ENCODE measurements at regions not wholly inside any gene's neighbourhood (a gene's known extent, or its start where the extent isn't known, plus 50 kb on each side); places are given as distances from the start of the nearest gene placed in this dataset.
"Not testable (repeated sequence)": the region's sequence is repeated elsewhere in the genome, so short reads cannot be mapped to it uniquely, and the experiment has no call there.

DNA sequence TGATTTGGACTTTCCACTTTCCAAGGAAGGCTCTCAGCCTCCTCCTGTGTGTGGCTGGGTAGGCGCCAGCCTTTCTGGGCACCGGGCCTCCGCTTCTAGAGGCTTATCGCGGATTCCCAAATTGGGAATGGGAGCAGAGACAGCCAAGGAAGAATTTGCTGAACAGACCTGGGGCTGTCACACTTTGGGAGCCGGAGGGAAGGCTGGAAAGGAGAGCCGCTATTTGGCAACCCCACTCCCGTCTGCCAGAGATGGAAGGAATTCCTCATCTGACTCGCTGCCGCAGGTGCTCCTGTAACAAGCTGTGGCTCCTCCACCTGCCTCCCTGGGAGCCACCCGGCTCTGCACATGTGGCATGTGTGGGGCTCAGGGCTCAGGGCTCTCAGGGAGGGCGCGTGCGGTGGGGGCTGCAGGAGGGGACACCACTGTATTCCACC is 50.8 kb upstream of the ECHDC3 start:
- H3K9me3 ChIP-seq (ENCODE audit: control insufficient read depth in 2 of 2, insufficient read depth in 1 of 2, low read depth in 1 of 2, low read length in 1 of 2) = no peaks in the 10 kb centered on the region
- H3K27me3 ChIP-seq (ENCODE audit: control insufficient read depth in 3 of 3, insufficient read depth in 3 of 3, low read length in 3 of 3) = no peaks in the 10 kb centered on the region
- peaks cover 0 to 25% (median 0%) of the 10 kb centered on the region in 3 donors for H3K4me1 ChIP-seq (ENCODE audit: control insufficient read depth in 3 of 3, insufficient read depth in 2 of 3, low read depth in 1 of 3, low read length in 2 of 3)
- DNase-seq = no peak
- H3K27ac ChIP-seq (ENCODE audit: low read depth in 1 of 3, low read length in 2 of 3) = no peak overlapping the region
- no peak overlapping the region for H3K4me3 ChIP-seq (ENCODE audit: low read depth in 1 of 3, low read length in 3 of 3)
- H3K36me3 ChIP-seq (ENCODE audit: control insufficient read depth in 3 of 3, insufficient read depth in 2 of 3, low read depth in 1 of 3, low read length in 3 of 3) = no peaks in the 10 kb centered on the region
- FAIRE-seq = no peak
- 90 to 92% (median 92%) methylated on average over 13 to 14 of the region's 14 CpGs for WGBS, 3 donors

- Histone ChIP-seq H3K4me1 (ENCODE audit: control insufficient read depth in 3 of 3, insufficient read depth in 2 of 3, low read depth in 1 of 3, low read length in 2 of 3) (peaks cover 0 to 31% (median 3%) of the 10 kb centered on the region in 3 donors), H3K36me3 (ENCODE audit: control insufficient read depth in 3 of 3, insufficient read depth in 2 of 3, low read depth in 1 of 3, low read length in 3 of 3) (no peaks in the 10 kb centered on the region), H3K4me3 (ENCODE audit: low read depth in 1 of 3, low read length in 3 of 3) (no peak overlapping the region), H3K27me3 (ENCODE audit: control insufficient read depth in 3 of 3, insufficient read depth in 3 of 3, low read length in 3 of 3) (no peaks in the 10 kb centered on the region), H3K27ac (ENCODE audit: low read depth in 1 of 3, low read length in 2 of 3) (peak overlapping the region in 2 of 3 donors; percentile 21 to 51), H3K9me3 (ENCODE audit: control insufficient read depth in 2 of 2, insufficient read depth in 1 of 2, low read depth in 1 of 2, low read length in 1 of 2) (no peaks in the 10 kb centered on the region)
- WGBS, 3 donors = 43 to 81% (median 57%) methylated on average over 22 of the region's 22 CpGs
- FAIRE-seq (no peak), DNase-seq (peak; percentile 80 to 85)
Measured at GRCh38 chr10:11689945-11690736, 52.0 kb upstream of the ECHDC3 start.

- not testable (repeated sequence) for H3K27ac ChIP-seq (ENCODE audit: low read depth in 1 of 3, low read length in 2 of 3); H3K27me3 ChIP-seq (ENCODE audit: control insufficient read depth in 3 of 3, insufficient read depth in 3 of 3, low read length in 3 of 3); H3K9me3 ChIP-seq (ENCODE audit: control insufficient read depth in 2 of 2, insufficient read depth in 1 of 2, low read depth in 1 of 2, low read length in 1 of 2); FAIRE-seq; H3K36me3 ChIP-seq (ENCODE audit: control insufficient read depth in 3 of 3, insufficient read depth in 2 of 3, low read depth in 1 of 3, low read length in 3 of 3); H3K4me3 ChIP-seq (ENCODE audit: low read depth in 1 of 3, low read length in 3 of 3); DNase-seq
- 77 to 92% (median 90%) methylated on average over 3 of the region's 3 CpGs for WGBS, 3 donors
- peaks cover 0 to 46% (median 5%) of the 10 kb centered on the region in 3 donors for H3K4me1 ChIP-seq (ENCODE audit: control insufficient read depth in 3 of 3, insufficient read depth in 2 of 3, low read depth in 1 of 3, low read length in 2 of 3)
Measured at GRCh38 chr10:11688448-11688795, 53.8 kb upstream of the ECHDC3 start.

DNA sequence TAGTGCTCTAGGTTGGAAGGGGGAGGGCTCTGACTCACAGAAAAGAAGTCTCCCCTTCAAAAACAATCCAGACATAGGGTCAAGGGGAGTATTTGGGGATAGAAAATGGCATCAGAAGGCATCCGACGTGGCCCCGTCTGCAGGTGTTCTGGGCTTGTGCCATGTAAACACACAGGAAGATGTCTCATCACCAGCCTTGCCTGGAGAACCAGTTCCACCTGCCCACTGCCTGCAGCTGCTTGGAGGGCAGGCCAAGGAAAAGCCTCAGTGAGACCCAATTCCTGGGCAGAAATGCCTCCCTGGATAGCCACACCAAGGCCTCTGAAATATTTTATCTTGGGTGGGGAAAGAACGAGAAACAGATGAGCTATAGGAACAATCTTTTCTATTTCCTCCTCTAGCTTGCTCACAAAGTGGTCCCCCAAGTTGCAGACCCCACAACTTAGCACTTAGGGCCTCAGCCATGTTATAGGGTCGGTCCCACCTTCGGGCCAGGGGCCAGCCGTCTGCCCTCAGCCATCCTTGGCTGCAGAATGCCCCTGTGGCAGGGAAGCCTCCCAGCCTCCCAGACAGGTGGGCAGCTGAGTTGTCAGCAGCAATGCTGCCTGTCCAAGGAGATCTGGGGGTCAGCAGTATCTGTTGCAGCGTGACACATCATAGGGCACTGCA is 54.3 kb upstream of the ECHDC3 start:
- Histone ChIP-seq H3K36me3 (ENCODE audit: control insufficient read depth in 3 of 3, insufficient read depth in 2 of 3, low read depth in 1 of 3, low read length in 3 of 3) (no peaks in the 10 kb centered on the region), H3K4me3 (ENCODE audit: low read depth in 1 of 3, low read length in 3 of 3) (no peak overlapping the region), H3K27ac (ENCODE audit: low read depth in 1 of 3, low read length in 2 of 3) (no peak overlapping the region), H3K9me3 (ENCODE audit: control insufficient read depth in 2 of 2, insufficient read depth in 1 of 2, low read depth in 1 of 2, low read length in 1 of 2) (no peaks in the 10 kb centered on the region), H3K4me1 (ENCODE audit: control insufficient read depth in 3 of 3, insufficient read depth in 2 of 3, low read depth in 1 of 3, low read length in 2 of 3) (peaks cover 0 to 51% (median 5%) of the 10 kb centered on the region in 3 donors), H3K27me3 (ENCODE audit: control insufficient read depth in 3 of 3, insufficient read depth in 3 of 3, low read length in 3 of 3) (no peaks in the 10 kb centered on the region)
- FAIRE-seq = no peak
- peak in 1 of 2 donors; percentile 37 for DNase-seq
- 41 to 82% (median 70%) methylated on average over 8 of the region's 8 CpGs for WGBS, 3 donors

DNA sequence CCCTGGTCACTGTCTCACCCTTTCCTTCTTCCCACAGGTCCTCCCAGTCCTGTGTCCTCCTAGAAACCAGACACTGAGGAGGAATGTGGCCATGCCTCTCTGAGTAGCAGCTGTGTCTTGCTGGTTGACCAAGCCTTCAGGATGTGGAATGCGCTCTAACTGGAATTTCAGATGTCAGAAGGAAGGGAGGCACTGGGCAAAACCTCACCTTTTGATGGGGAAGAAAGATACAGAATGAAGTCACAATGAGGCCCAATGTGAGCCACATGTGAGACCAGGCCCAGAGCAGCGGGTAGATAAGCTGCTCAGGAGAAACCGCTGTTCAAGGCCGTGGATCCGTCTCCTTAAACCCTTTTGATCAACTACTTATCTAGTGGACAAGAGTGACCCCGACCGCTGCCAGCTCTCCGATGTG is 54.8 kb upstream of the ECHDC3 start:
- H3K27ac ChIP-seq (ENCODE audit: low read depth in 1 of 3, low read length in 2 of 3) = no peak overlapping the region
- no peak for FAIRE-seq
- H3K9me3 ChIP-seq (ENCODE audit: control insufficient read depth in 2 of 2, insufficient read depth in 1 of 2, low read depth in 1 of 2, low read length in 1 of 2) = no peaks in the 10 kb centered on the region
- H3K4me3 ChIP-seq (ENCODE audit: low read depth in 1 of 3, low read length in 3 of 3) = no peak overlapping the region
- peaks cover 0 to 53% (median 5%) of the 10 kb centered on the region in 3 donors for H3K4me1 ChIP-seq (ENCODE audit: control insufficient read depth in 3 of 3, insufficient read depth in 2 of 3, low read depth in 1 of 3, low read length in 2 of 3)
- DNase-seq = peak; percentile 20 to 35
- H3K36me3 ChIP-seq (ENCODE audit: control insufficient read depth in 3 of 3, insufficient read depth in 2 of 3, low read depth in 1 of 3, low read length in 3 of 3) = no peaks in the 10 kb centered on the region
- 47 to 72% (median 51%) methylated on average over 8 of the region's 8 CpGs for WGBS, 3 donors
- H3K27me3 ChIP-seq (ENCODE audit: control insufficient read depth in 3 of 3, insufficient read depth in 3 of 3, low read length in 3 of 3) = no peaks in the 10 kb centered on the region

DNA sequence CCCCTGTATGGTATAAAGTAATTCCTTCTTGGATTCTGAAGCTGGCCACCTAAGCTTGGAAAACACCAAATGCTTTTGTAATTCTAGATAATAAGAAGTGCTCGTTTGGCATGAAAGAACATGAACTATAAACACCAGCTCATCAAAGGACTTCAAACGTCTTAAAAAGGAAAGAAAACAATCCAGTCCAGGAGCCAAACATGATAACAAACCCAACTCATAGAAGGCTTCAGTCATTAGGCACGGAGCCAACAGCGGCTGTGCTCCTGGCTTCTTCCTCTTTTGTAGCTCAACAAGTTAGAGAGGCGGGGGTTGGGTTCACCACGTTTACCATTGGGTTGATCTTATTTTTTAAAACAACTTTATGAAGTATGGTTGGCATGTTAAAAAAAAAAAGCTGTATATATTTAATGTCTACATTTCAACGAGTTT is 56.4 kb upstream of the ECHDC3 start:
- H3K27me3 ChIP-seq (ENCODE audit: control insufficient read depth in 3 of 3, insufficient read depth in 3 of 3, low read length in 3 of 3) = no peaks in the 10 kb centered on the region
- WGBS, 3 donors = 5 to 13% (median 12%) methylated on average over 7 of the region's 7 CpGs
- peak; percentile 77 to 87 for DNase-seq
- H3K9me3 ChIP-seq (ENCODE audit: control insufficient read depth in 2 of 2, insufficient read depth in 1 of 2, low read depth in 1 of 2, low read length in 1 of 2) = no peaks in the 10 kb centered on the region
- FAIRE-seq = no peak
- H3K4me3 ChIP-seq (ENCODE audit: low read depth in 1 of 3, low read length in 3 of 3) = no peak overlapping the region
- H3K4me1 ChIP-seq (ENCODE audit: control insufficient read depth in 3 of 3, insufficient read depth in 2 of 3, low read depth in 1 of 3, low read length in 2 of 3) = peaks cover 0 to 53% (median 5%) of the 10 kb centered on the region in 3 donors
- no peaks in the 10 kb centered on the region for H3K36me3 ChIP-seq (ENCODE audit: control insufficient read depth in 3 of 3, insufficient read depth in 2 of 3, low read depth in 1 of 3, low read length in 3 of 3)
- H3K27ac ChIP-seq (ENCODE audit: low read depth in 1 of 3, low read length in 2 of 3) = peak overlapping the region in 2 of 3 donors; percentile 37 to 76

- peak; percentile 82 to 89 for DNase-seq
- no peaks in the 10 kb centered on the region for H3K36me3 ChIP-seq (ENCODE audit: control insufficient read depth in 3 of 3, insufficient read depth in 2 of 3, low read depth in 1 of 3, low read length in 3 of 3)
- no peak for FAIRE-seq
- no peaks in the 10 kb centered on the region for H3K9me3 ChIP-seq (ENCODE audit: control insufficient read depth in 2 of 2, insufficient read depth in 1 of 2, low read depth in 1 of 2, low read length in 1 of 2)
- no peaks in the 10 kb centered on the region for H3K27me3 ChIP-seq (ENCODE audit: control insufficient read depth in 3 of 3, insufficient read depth in 3 of 3, low read length in 3 of 3)
- no peak overlapping the region for H3K4me3 ChIP-seq (ENCODE audit: low read depth in 1 of 3, low read length in 3 of 3)
- H3K27ac ChIP-seq (ENCODE audit: low read depth in 1 of 3, low read length in 2 of 3) = peak overlapping the region; percentile 4 to 91 (median 76)
- H3K4me1 ChIP-seq (ENCODE audit: control insufficient read depth in 3 of 3, insufficient read depth in 2 of 3, low read depth in 1 of 3, low read length in 2 of 3) = peaks cover 0 to 47% (median 5%) of the 10 kb centered on the region in 3 donors
- 3 to 17% (median 13%) methylated on average over 26 of the region's 26 CpGs for WGBS, 3 donors
Measured at GRCh38 chr10:11684717-11685645, 57.2 kb upstream of the ECHDC3 start.

DNA sequence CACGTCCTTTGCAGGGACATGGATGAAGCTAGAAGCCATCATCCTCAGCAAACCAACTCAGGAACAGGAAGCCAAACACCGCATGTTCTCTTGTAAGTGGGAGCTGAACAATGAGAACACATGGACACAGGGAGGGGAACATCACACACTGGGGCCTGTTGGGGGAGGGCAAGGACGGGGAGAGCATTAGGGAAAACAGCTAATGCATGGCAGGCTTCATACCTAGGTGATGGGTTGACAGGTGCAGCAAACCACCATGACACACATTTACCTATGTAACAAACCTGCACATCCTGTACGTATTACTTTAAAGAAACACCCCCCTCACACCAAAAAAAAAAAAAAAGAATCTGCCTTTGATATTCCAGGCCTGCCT is 57.9 kb upstream of the ECHDC3 start:
- H3K36me3 ChIP-seq (ENCODE audit: control insufficient read depth in 3 of 3, insufficient read depth in 2 of 3, low read depth in 1 of 3, low read length in 3 of 3); FAIRE-seq; H3K9me3 ChIP-seq (ENCODE audit: control insufficient read depth in 2 of 2, insufficient read depth in 1 of 2, low read depth in 1 of 2, low read length in 1 of 2); H3K27me3 ChIP-seq (ENCODE audit: control insufficient read depth in 3 of 3, insufficient read depth in 3 of 3, low read length in 3 of 3); H3K4me3 ChIP-seq (ENCODE audit: low read depth in 1 of 3, low read length in 3 of 3); DNase-seq: not testable (repeated sequence)
- Histone ChIP-seq H3K4me1 (ENCODE audit: control insufficient read depth in 3 of 3, insufficient read depth in 2 of 3, low read depth in 1 of 3, low read length in 2 of 3) (peaks cover 0 to 41% (median 5%) of the 10 kb centered on the region in 3 donors), H3K27ac (ENCODE audit: low read depth in 1 of 3, low read length in 2 of 3) (peak overlapping the region in 2 of 3 donors; percentile 55 to 91)
- 45 to 52% (median 50%) methylated on average over 4 of the region's 4 CpGs for WGBS, 3 donors

Measured in small intestine (tissue), 7 donors.